Mesendoderm (in vitro differentiated cells): ENCODE measurements at regions not wholly inside any gene's neighbourhood (a gene's known extent, or its start where the extent isn't known, plus 50 kb on each side); places are given as distances from the start of the nearest gene placed in this dataset.

Experiments
- DNase-seq: peaks from one replicate; pipeline ENCODE4 v3.0.0; 2013
- H2AK5ac ChIP-seq: 2 replicates; pipeline ENCODE4 v1.6.1; 2013; ENCODE audit warnings: low read length, inconsistent platforms
- H2BK120ac ChIP-seq: 2 replicates; pipeline ENCODE4 v1.6.1; 2013; ENCODE audit warnings: low read depth, mild to moderate bottlenecking, low read length, moderate library complexity, mixed read lengths
- H2BK15ac ChIP-seq: replicated peaks from 2 replicates; pipeline ENCODE4 v1.6.1; 2013; ENCODE audit warnings: low read depth, mild to moderate bottlenecking, moderate library complexity
- H2BK5ac ChIP-seq: 2 replicates; pipeline ENCODE4 v1.6.1; 2013; ENCODE audit warnings: low read length, inconsistent platforms
- H3K18ac ChIP-seq: 2 replicates; pipeline ENCODE4 v1.6.1; 2013; ENCODE audit warnings: mild to moderate bottlenecking, low read length, mixed read lengths
- H3K23ac ChIP-seq: one replicate; pipeline ENCODE4 v1.6.1; 2013; ENCODE audit warnings: low read length
- H3K27ac ChIP-seq: 2 replicates; pipeline ENCODE4 v1.5.1; 2013; ENCODE audit warnings: low read depth, mild to moderate bottlenecking, inconsistent platforms, low read length, moderate library complexity
- H3K27me3 ChIP-seq: 2 replicates; pipeline ENCODE4 v1.6.1; 2013; ENCODE audit warnings: low read length, control low read depth, mild to moderate bottlenecking, inconsistent platforms; ENCODE audit not compliant: insufficient read depth, poor library complexity
- H3K36me3 ChIP-seq: 2 replicates; pipeline ENCODE4 v1.6.1; 2013; ENCODE audit warnings: low read length, inconsistent platforms; ENCODE audit not compliant: control insufficient read depth, insufficient read depth
- H3K4ac ChIP-seq: one replicate; pipeline ENCODE4 v1.6.1; 2013; ENCODE audit warnings: low read depth, mild to moderate bottlenecking, low read length, moderate library complexity
- H3K4me1 ChIP-seq: 2 replicates; pipeline ENCODE4 v1.6.1; 2013; ENCODE audit warnings: low read depth, low read length, inconsistent platforms; ENCODE audit not compliant: control insufficient read depth
- H3K4me2 ChIP-seq: 2 replicates; pipeline ENCODE4 v1.6.1; 2013; ENCODE audit warnings: low read length
- H3K4me3 ChIP-seq: 2 replicates; pipeline ENCODE4 v1.5.1; 2013; ENCODE audit warnings: mild to moderate bottlenecking, low read length
- H3K56ac ChIP-seq: one replicate; pipeline ENCODE4 v1.6.1; 2013; ENCODE audit warnings: low read length
- H3K79me1 ChIP-seq: 2 replicates; pipeline ENCODE4 v1.6.1; 2013; ENCODE audit warnings: low read length, inconsistent platforms
- H3K79me2 ChIP-seq: 2 replicates; pipeline ENCODE4 v1.6.1; 2013; ENCODE audit warnings: mild to moderate bottlenecking, low read length; ENCODE audit not compliant: control insufficient read depth, insufficient read depth
- H3K9ac ChIP-seq: 2 replicates; pipeline ENCODE4 v1.6.1; 2013; ENCODE audit warnings: low read length, inconsistent platforms
- H4K5ac ChIP-seq: one replicate; pipeline ENCODE4 v1.6.1; 2013; ENCODE audit warnings: low read length
- H4K8ac ChIP-seq: one replicate; pipeline ENCODE4 v1.6.1; 2013; ENCODE audit warnings: low read depth, mild to moderate bottlenecking, control low read depth, low read length, moderate library complexity
- WGBS: extraction: QIAGEN DNeasy Blood & Tissue Kit; methylation state at CpG from one replicate; pipeline ENCODE4 v1.1.7; 2013; ENCODE audit warnings: low lambda C conversion rate, missing lambda C conversion rate; ENCODE audit not compliant: insufficient coverage; ENCODE audit errors: extremely low coverage; 5-methylcytosine and 5-hydroxymethylcytosine counted together

- H4K5ac ChIP-seq, result no peak overlapping the region
- H3K4ac ChIP-seq, result no peak overlapping the region
- H3K56ac ChIP-seq, result no peak overlapping the region
- whole genome bisulfite sequencing, result no CpG with 5 or more reads among the region's 1 CpG
- no peak overlapping the region for H2BK5ac ChIP-seq
- H3K4me3 ChIP-seq, result no peak overlapping the region
- H3K4me2 ChIP-seq, result no peak overlapping the region
- H4K8ac ChIP-seq, result no peak overlapping the region
- H3K27me3 ChIP-seq, result no peaks in the 10 kb centered on the region
- H3K79me1 ChIP-seq, result no peaks in the 10 kb centered on the region
- no peaks in the 10 kb centered on the region for H3K4me1 ChIP-seq
- H2AK5ac ChIP-seq, result no peak overlapping the region
- no peak overlapping the region for H2BK15ac ChIP-seq
- no peak overlapping the region for H2BK120ac ChIP-seq
- H3K27ac ChIP-seq, result no peak overlapping the region
- H3K9ac ChIP-seq, result no peak overlapping the region
- H3K79me2 ChIP-seq, result no peaks in the 10 kb centered on the region
- H3K23ac ChIP-seq, result no peak overlapping the region
- H3K36me3 ChIP-seq, result no peaks in the 10 kb centered on the region
- DNase-seq, result no peak
- H3K18ac ChIP-seq, result no peak overlapping the region
Measured at GRCh38 chrX:87896057-87896456, 378.5 kb downstream of the KLHL4 start.

DNA sequence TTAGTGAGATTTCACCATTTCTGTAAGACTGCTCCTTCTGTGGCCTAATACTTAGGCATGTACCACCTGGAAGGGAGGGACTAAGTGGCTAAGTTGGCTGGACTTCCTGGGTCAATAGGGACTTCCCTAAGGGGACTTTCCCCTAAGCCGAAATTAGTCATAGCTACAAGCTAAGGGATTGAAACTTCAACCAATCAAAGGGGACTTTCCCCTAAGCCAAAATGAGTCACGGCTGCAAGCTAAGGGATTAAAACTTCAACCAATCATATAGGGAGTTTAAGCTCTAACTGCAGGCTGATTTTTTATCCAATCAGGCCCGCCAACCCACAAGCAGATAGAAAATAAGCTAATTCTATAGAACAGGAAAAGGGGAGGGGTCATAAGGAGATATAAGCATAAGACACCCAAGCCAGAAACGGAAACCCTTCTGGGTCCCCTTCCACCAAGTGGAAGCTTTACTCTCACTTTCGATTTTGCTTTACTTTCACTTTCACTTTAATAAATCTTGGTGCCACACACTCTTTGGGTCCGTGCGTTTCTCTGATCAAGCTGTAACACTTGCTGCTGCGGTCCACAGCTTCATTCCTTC lies 382.8 kb downstream of the KLHL4 start:
- no CpG with 5 or more reads among the region's 8 CpGs for WGBS

DNA sequence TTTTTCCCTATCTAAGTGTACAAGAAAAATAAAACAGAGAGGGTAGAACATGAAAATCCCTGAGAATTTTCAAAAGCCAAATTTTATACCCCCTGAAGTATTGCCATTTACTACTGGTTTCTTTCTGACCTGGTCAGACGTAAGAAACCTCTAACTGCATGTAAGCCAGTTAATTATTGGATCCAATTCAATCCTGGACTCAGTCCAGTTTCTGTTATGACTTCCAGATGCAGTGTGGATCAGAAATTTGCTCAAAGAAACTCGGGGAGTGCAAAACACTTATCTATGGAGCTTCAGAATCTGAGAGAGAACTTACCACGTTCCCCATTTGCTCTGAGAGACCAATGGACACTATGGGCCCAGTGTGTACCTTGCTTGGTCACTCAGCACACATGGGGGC lies 383.5 kb downstream of the KLHL4 start:
- H2BK120ac ChIP-seq, result no peak overlapping the region
- no peaks in the 10 kb centered on the region for H3K79me2 ChIP-seq
- no peak overlapping the region for H3K27ac ChIP-seq
- no peak overlapping the region for H3K9ac ChIP-seq
- H3K4me3 ChIP-seq, result no peak overlapping the region
- no peak overlapping the region for H3K4me2 ChIP-seq
- H3K18ac ChIP-seq, result no peak overlapping the region
- H4K8ac ChIP-seq, result no peak overlapping the region
- H2BK5ac ChIP-seq, result no peak overlapping the region
- H3K36me3 ChIP-seq, result no peaks in the 10 kb centered on the region
- H3K4me1 ChIP-seq, result no peaks in the 10 kb centered on the region
- H3K79me1 ChIP-seq, result no peaks in the 10 kb centered on the region
- H3K56ac ChIP-seq, result no peak overlapping the region
- no peaks in the 10 kb centered on the region for H3K27me3 ChIP-seq
- no peak overlapping the region for H2AK5ac ChIP-seq
- no peak overlapping the region for H3K23ac ChIP-seq
- H4K5ac ChIP-seq, result no peak overlapping the region
- DNase-seq, result no peak
- no peak overlapping the region for H3K4ac ChIP-seq
- no peak overlapping the region for H2BK15ac ChIP-seq
- no CpG with 5 or more reads among the region's 3 CpGs for WGBS

More for the DNA sequence above, 382.8 kb downstream of the KLHL4 start:
- Histone ChIP-seq H3K9ac (no peak overlapping the region), H3K79me1 (no peaks in the 10 kb centered on the region), H3K79me2 (no peaks in the 10 kb centered on the region), H3K27me3 (no peaks in the 10 kb centered on the region), H3K27ac (no peak overlapping the region), H3K4me2 (no peak overlapping the region), H3K18ac (no peak overlapping the region), H2AK5ac (no peak overlapping the region), H3K23ac (no peak overlapping the region), H2BK5ac (no peak overlapping the region), H3K56ac (no peak overlapping the region), H3K4me1 (no peaks in the 10 kb centered on the region), H2BK15ac (no peak overlapping the region), H3K4me3 (no peak overlapping the region), H3K36me3 (no peaks in the 10 kb centered on the region), H3K4ac (no peak overlapping the region), H2BK120ac (no peak overlapping the region), H4K8ac (no peak overlapping the region), H4K5ac (no peak overlapping the region)
- no peak for DNase-seq

DNA sequence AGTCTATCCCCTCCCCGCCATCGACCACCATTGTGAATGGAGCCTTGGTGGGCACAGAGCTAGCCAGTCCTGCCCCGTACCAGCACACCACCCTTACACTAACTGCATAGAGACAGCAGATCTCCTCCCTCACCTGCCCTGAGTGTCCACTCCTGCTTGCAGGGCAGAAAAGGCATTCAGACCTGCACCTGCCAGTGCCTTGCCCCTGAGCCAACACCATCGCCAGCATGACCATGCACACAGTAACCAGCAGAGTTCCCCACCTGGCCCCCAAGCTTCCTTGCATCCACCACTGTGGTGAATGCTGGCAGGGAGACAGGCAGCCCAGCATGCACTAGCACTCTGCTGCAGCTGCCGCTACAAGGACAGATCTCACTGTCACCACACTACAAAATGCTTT lies 397.1 kb downstream of the KLHL4 start:
- H2BK120ac ChIP-seq, result no peak overlapping the region
- H3K4ac ChIP-seq, result no peak overlapping the region
- H3K4me3 ChIP-seq, result no peak overlapping the region
- no peaks in the 10 kb centered on the region for H3K4me1 ChIP-seq
- no CpG with 5 or more reads among the region's 5 CpGs for WGBS
- H2BK15ac ChIP-seq, result no peak overlapping the region
- no peak overlapping the region for H3K56ac ChIP-seq
- H3K23ac ChIP-seq, result no peak overlapping the region
- H3K18ac ChIP-seq, result no peak overlapping the region
- no peak overlapping the region for H3K9ac ChIP-seq
- no peaks in the 10 kb centered on the region for H3K79me2 ChIP-seq
- no peak overlapping the region for H2BK5ac ChIP-seq
- DNase-seq, result no peak
- no peaks in the 10 kb centered on the region for H3K79me1 ChIP-seq
- no peak overlapping the region for H3K4me2 ChIP-seq
- H3K36me3 ChIP-seq, result no peaks in the 10 kb centered on the region
- H3K27ac ChIP-seq, result no peak overlapping the region
- no peak overlapping the region for H2AK5ac ChIP-seq
- H3K27me3 ChIP-seq, result no peaks in the 10 kb centered on the region
- no peak overlapping the region for H4K8ac ChIP-seq
- no peak overlapping the region for H4K5ac ChIP-seq

DNA sequence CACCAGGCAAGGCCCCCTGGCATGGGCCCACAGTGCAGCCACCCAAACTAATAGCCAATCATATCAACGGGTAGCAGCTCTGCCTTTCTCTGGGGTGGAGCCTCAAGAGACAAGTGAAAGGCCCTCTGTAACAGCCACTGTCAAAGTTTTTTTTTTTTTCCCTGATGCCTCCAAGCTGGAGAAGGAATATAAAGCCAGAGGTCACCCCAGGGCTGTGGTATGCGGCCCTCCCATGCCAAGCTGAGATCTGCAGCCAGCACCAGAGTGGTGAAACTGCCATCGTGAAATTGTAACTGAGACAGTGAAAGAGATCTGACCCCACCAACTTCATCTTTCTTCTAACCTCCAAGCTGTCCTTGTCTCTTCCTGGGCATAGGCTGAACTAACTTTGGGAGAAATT lies 407.0 kb downstream of the KLHL4 start:
- H3K18ac ChIP-seq, result no peak overlapping the region
- H3K9ac ChIP-seq, result no peak overlapping the region
- H3K36me3 ChIP-seq, result no peaks in the 10 kb centered on the region
- H4K8ac ChIP-seq, result no peak overlapping the region
- H3K56ac ChIP-seq, result no peak overlapping the region
- no peaks in the 10 kb centered on the region for H3K79me2 ChIP-seq
- H3K4me2 ChIP-seq, result no peak overlapping the region
- no peak overlapping the region for H2BK15ac ChIP-seq
- H2AK5ac ChIP-seq, result no peak overlapping the region
- WGBS, result no CpG with 5 or more reads among the region's 3 CpGs
- no peak overlapping the region for H3K4ac ChIP-seq
- H3K4me1 ChIP-seq, result no peaks in the 10 kb centered on the region
- no peak overlapping the region for H4K5ac ChIP-seq
- no peak for DNase-seq
- no peak overlapping the region for H3K4me3 ChIP-seq
- no peaks in the 10 kb centered on the region for H3K27me3 ChIP-seq
- no peak overlapping the region for H2BK120ac ChIP-seq
- H3K79me1 ChIP-seq, result no peaks in the 10 kb centered on the region
- no peak overlapping the region for H3K27ac ChIP-seq
- H3K23ac ChIP-seq, result no peak overlapping the region
- H2BK5ac ChIP-seq, result no peak overlapping the region

GRCh38 chrX:87941841-87942240 lies 424.2 kb downstream of the KLHL4 start:
- H3K27ac ChIP-seq, result no peak overlapping the region
- H3K56ac ChIP-seq, result no peak overlapping the region
- no peak overlapping the region for H2BK15ac ChIP-seq
- H3K79me1 ChIP-seq, result no peaks in the 10 kb centered on the region
- no peak overlapping the region for H3K4me3 ChIP-seq
- no peaks in the 10 kb centered on the region for H3K79me2 ChIP-seq
- no peak overlapping the region for H3K18ac ChIP-seq
- H3K27me3 ChIP-seq, result no peaks in the 10 kb centered on the region
- no CpG with 5 or more reads among the region's 7 CpGs for WGBS
- H3K4ac ChIP-seq, result no peak overlapping the region
- no peak overlapping the region for H2AK5ac ChIP-seq
- H4K8ac ChIP-seq, result no peak overlapping the region
- no peaks in the 10 kb centered on the region for H3K4me1 ChIP-seq
- no peak overlapping the region for H2BK120ac ChIP-seq
- no peak overlapping the region for H4K5ac ChIP-seq
- H3K9ac ChIP-seq, result no peak overlapping the region
- no peaks in the 10 kb centered on the region for H3K36me3 ChIP-seq
- no peak for DNase-seq
- no peak overlapping the region for H2BK5ac ChIP-seq
- H3K4me2 ChIP-seq, result no peak overlapping the region
- no peak overlapping the region for H3K23ac ChIP-seq
